ENCODE measurements at regions not wholly inside any gene's neighbourhood (a gene's known extent, or its start where the extent isn't known, plus 50 kb on each side); places are given as distances from the start of the nearest gene placed in this dataset.

GRCh38 chr13:34076943-34077703 is 259.2 kb downstream of the RFC3 start:
- DNase-seq = peak in 1 of 2 donors; percentile 10
- TF ChIP-seq POLR2A (IDR thresholded peaks at IDR 0.05) (no peak), CTCF (IDR thresholded peaks at IDR 0.05) (peak in 5 of 6 experiments; percentile 39 to 72 (median 64))
- WGBS, 2 donors = 24 to 37% methylated on average over 4 of the region's 4 CpGs
- intact Hi-C loops (cut with DNase I) = loop anchor here (10.0 kb wide), 1 partner anchor 142 kb away; no protein-coding TSS in a partner anchor
- Histone ChIP-seq H3K27ac (no peak overlapping the region), H3K27me3 (no peaks in the 10 kb centered on the region), H3K4me1 (no peaks in the 10 kb centered on the region), H3K36me3 (no peaks in the 10 kb centered on the region), H3K9me3 (no peaks in the 10 kb centered on the region), H3K4me3 (replicated peaks in 1 of 3) (no peak overlapping the region)

- Histone ChIP-seq H3K27me3 (no peaks in the 10 kb centered on the region), H3K9me3 (no peaks in the 10 kb centered on the region), H3K4me1 (no peaks in the 10 kb centered on the region), H3K4me3 (replicated peaks in 1 of 3) (no peak overlapping the region), H3K27ac (no peak overlapping the region), H3K36me3 (no peaks in the 10 kb centered on the region)
- no peak for TF ChIP-seq POLR2A (IDR thresholded peaks at IDR 0.05)
- TF ChIP-seq CTCF (IDR thresholded peaks at IDR 0.05) = no peak
- WGBS, 2 donors = 83 to 87% methylated on average over 2 of the region's 2 CpGs
- DNase-seq = no peak
- intact Hi-C loops (cut with DNase I) = loop anchor here (10.0 kb wide), 1 partner anchor 144 kb away; no protein-coding TSS in a partner anchor
These were observed 260.5 kb downstream of the RFC3 start for GRCh38 chr13:34078334-34078999.

DNA sequence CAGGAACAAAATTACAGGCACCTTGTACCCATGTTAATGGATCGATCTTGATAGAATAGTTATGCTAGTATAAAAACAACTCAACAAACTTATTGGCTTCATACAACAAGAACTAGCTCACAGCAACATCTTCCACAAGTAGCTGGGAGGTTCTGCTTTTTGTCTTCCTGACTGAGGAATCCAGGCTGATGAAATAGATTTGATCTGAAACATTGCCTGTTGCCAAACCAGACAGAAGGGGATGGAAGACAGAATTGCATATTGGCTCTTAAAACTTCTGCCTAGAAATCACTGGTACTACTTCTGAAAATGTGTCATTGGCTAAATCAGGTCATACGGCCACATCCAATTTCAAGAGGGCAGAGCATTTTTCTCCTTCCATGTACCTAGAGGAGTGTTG is 267.3 kb downstream of the RFC3 start:
- Histone ChIP-seq H3K27ac (no peak overlapping the region), H3K4me3 (replicated peaks in 1 of 3) (no peak overlapping the region), H3K9me3 (no peaks in the 10 kb centered on the region), H3K36me3 (no peaks in the 10 kb centered on the region), H3K4me1 (no peaks in the 10 kb centered on the region), H3K27me3 (no peaks in the 10 kb centered on the region)
- intact Hi-C loops (cut with DNase I) = no loop called here
- TF ChIP-seq POLR2A (IDR thresholded peaks at IDR 0.05) = no peak
- TF ChIP-seq CTCF (IDR thresholded peaks at IDR 0.05) = no peak
- DNase-seq = no peak
- WGBS, 2 donors = 95 to 98% methylated on average over 2 of the region's 2 CpGs

GRCh38 chr13:34086281-34086680 is 268.3 kb downstream of the RFC3 start:
- TF ChIP-seq CTCF (IDR thresholded peaks at IDR 0.05) = no peak
- TF ChIP-seq POLR2A (IDR thresholded peaks at IDR 0.05) = no peak
- Histone ChIP-seq H3K27ac (no peak overlapping the region), H3K4me3 (replicated peaks in 1 of 3) (no peak overlapping the region), H3K9me3 (no peaks in the 10 kb centered on the region), H3K27me3 (no peaks in the 10 kb centered on the region), H3K36me3 (no peaks in the 10 kb centered on the region), H3K4me1 (no peaks in the 10 kb centered on the region)
- 94% methylated on average over 2 of the region's 2 CpGs for WGBS, 2 donors
- DNase-seq = no peak
- intact Hi-C loops (cut with DNase I) = no loop called here

- Histone ChIP-seq H3K27me3 (no peaks in the 10 kb centered on the region), H3K4me3 (replicated peaks in 1 of 3) (no peak overlapping the region), H3K27ac (no peak overlapping the region), H3K9me3 (no peaks in the 10 kb centered on the region), H3K4me1 (no peaks in the 10 kb centered on the region), H3K36me3 (no peaks in the 10 kb centered on the region)
- DNase-seq = no peak
- WGBS, 2 donors = 92 to 96% methylated on average over 4 of the region's 4 CpGs
- TF ChIP-seq POLR2A (IDR thresholded peaks at IDR 0.05) (no peak), CTCF (IDR thresholded peaks at IDR 0.05) (no peak)
- intact Hi-C loops (cut with DNase I) = no loop called here
These were observed 269.8 kb downstream of the RFC3 start for GRCh38 chr13:34087791-34088190.

All from thyroid gland (tissue), 4 donors.